SK-N-DZ (cell line): ENCODE measurements at regions not wholly inside any gene's neighbourhood (a gene's known extent, or its start where the extent isn't known, plus 50 kb on each side); places are given as distances from the start of the nearest gene placed in this dataset.

Source experiments
- DNase-seq: peaks from one replicate; pipeline ENCODE4 v3.0.0-alpha.2; 2015; ENCODE audit warnings: low spot score

GRCh38 chr18:77750006-77750405 lies 500.4 kb downstream of the GALR1 start:
- no peak for DNase-seq

GRCh38 chr18:77754475-77755044 lies 504.9 kb downstream of the GALR1 start:
- DNase-seq: no peak

- no peak for DNase-seq
Observed at GRCh38 chr18:77755187-77755586, 505.5 kb downstream of the GALR1 start.

- DNase-seq: no peak
Observed at GRCh38 chr18:77761332-77761731, 511.7 kb downstream of the GALR1 start.

- no peak for DNase-seq
Observed at GRCh38 chr18:77762014-77762413, 512.4 kb downstream of the GALR1 start.

GRCh38 chr18:77762642-77763041 lies 513.0 kb downstream of the GALR1 start:
- no peak for DNase-seq

GRCh38 chr18:77763530-77764145 lies 514.0 kb downstream of the GALR1 start:
- DNase-seq: no peak

- peak; percentile 2 for DNase-seq
Observed at GRCh38 chr18:77765468-77765867, 515.8 kb downstream of the GALR1 start.

- no peak for DNase-seq
Observed at GRCh38 chr18:77766421-77766820, 516.8 kb downstream of the GALR1 start.

GRCh38 chr18:77772177-77772576 lies 522.5 kb downstream of the GALR1 start:
- no peak for DNase-seq

GRCh38 chr18:77776104-77776503 lies 526.5 kb downstream of the GALR1 start:
- no peak for DNase-seq

GRCh38 chr18:77777163-77777562 lies 527.5 kb downstream of the GALR1 start:
- no peak for DNase-seq

GRCh38 chr18:77784759-77785379 lies 535.2 kb downstream of the GALR1 start:
- DNase-seq: no peak

GRCh38 chr18:77785415-77785975 lies 535.8 kb downstream of the GALR1 start:
- no peak for DNase-seq

GRCh38 chr18:77803024-77803423 lies 553.4 kb downstream of the GALR1 start:
- DNase-seq: no peak

GRCh38 chr18:77804382-77804781 lies 554.7 kb downstream of the GALR1 start:
- no peak for DNase-seq

GRCh38 chr18:77807650-77808049 lies 558.0 kb downstream of the GALR1 start:
- DNase-seq: no peak

GRCh38 chr18:77811503-77811902 lies 561.9 kb downstream of the GALR1 start:
- DNase-seq: no peak

GRCh38 chr18:77815666-77816338 lies 566.2 kb downstream of the GALR1 start:
- no peak for DNase-seq

GRCh38 chr18:77818328-77818727 lies 568.7 kb downstream of the GALR1 start:
- no peak for DNase-seq

GRCh38 chr18:77820472-77820871 lies 570.8 kb downstream of the GALR1 start:
- DNase-seq: no peak

GRCh38 chr18:77821892-77822291 lies 572.2 kb downstream of the GALR1 start:
- DNase-seq: no peak
